Smooth muscle cell (in vitro differentiated cells): ENCODE measurements at regions not wholly inside any gene's neighbourhood (a gene's known extent, or its start where the extent isn't known, plus 50 kb on each side); places are given as distances from the start of the nearest gene placed in this dataset.

Source experiments
- DNase-seq: peaks from one replicate; lab custom pipeline; 2025; ENCODE audit not compliant: unreplicated experiment; lab: John Stamatoyannopoulos, UW
- H2AFZ ChIP-seq: fragments of 200-600 bp; sonication (generic); 2 replicates; pipeline ENCODE4 v1.6.0; 2016; ENCODE audit warnings: antibody characterized with exemption, low read depth, mild to moderate bottlenecking
- H3F3A ChIP-seq: fragments of 200-600 bp; sonication (generic); 2 replicates; pipeline ENCODE4 v1.6.0; 2017; ENCODE audit warnings: antibody characterized with exemption, low read depth
- H3K27ac ChIP-seq: fragments of 200-600 bp; sonication (generic); 2 replicates; pipeline ENCODE4 v1.5.1; 2016; ENCODE audit warnings: low read depth, mild to moderate bottlenecking
- H3K27me3 ChIP-seq: fragments of 200-600 bp; sonication (generic); 2 replicates; pipeline ENCODE4 v1.6.1; 2016; ENCODE audit warnings: low read depth, mild to moderate bottlenecking
- H3K36me3 ChIP-seq: fragments of 200-600 bp; sonication (generic); 2 replicates; pipeline ENCODE4 v1.5.1; 2016; ENCODE audit warnings: low read depth
- H3K4me1 ChIP-seq: fragments of 200-600 bp; sonication (generic); 2 replicates; pipeline ENCODE4 v1.5.1; 2016; ENCODE audit warnings: low read depth
- H3K4me2 ChIP-seq: fragments of 200-600 bp; sonication (generic); 2 replicates; pipeline ENCODE4 v1.6.0; 2016; ENCODE audit warnings: mild to moderate bottlenecking
- H3K4me3 ChIP-seq: fragments of 200-600 bp; sonication (generic); 2 replicates; pipeline ENCODE4 v1.5.1; 2016; ENCODE audit warnings: mild to moderate bottlenecking
- H3K79me2 ChIP-seq: fragments of 200-600 bp; sonication (generic); 2 replicates; pipeline ENCODE4 v1.6.0; 2016; ENCODE audit warnings: low read depth, mild to moderate bottlenecking
- H3K9ac ChIP-seq: fragments of 200-600 bp; sonication (generic); 2 replicates; pipeline ENCODE4 v1.6.0; 2016; ENCODE audit warnings: low read depth
- H3K9me3 ChIP-seq: fragments of 200-600 bp; sonication (generic); replicated peaks from 2 replicates; pipeline ENCODE4 v1.5.1; 2016; ENCODE audit warnings: low read depth
- H4K20me1 ChIP-seq: fragments of 200-600 bp; sonication (generic); 2 replicates; pipeline ENCODE4 v1.6.0; 2016; ENCODE audit warnings: low read depth
- WGBS: methylation state at CpG from one replicate; pipeline ENCODE4 v1.1.7; 2016; ENCODE audit warnings: low lambda C conversion rate; 5-methylcytosine and 5-hydroxymethylcytosine counted together
- TF ChIP-seq, protein P1 (sequence below): fragments of 200-600 bp; sonication (generic); IDR thresholded peaks from 2 replicates; pipeline ENCODE4 v1.5.1; 2017; ENCODE audit warnings: borderline replicate concordance, mild to moderate bottlenecking, antibody characterized with exemption; ENCODE audit not compliant: insufficient read depth, poor library complexity, severe bottlenecking

DNA sequence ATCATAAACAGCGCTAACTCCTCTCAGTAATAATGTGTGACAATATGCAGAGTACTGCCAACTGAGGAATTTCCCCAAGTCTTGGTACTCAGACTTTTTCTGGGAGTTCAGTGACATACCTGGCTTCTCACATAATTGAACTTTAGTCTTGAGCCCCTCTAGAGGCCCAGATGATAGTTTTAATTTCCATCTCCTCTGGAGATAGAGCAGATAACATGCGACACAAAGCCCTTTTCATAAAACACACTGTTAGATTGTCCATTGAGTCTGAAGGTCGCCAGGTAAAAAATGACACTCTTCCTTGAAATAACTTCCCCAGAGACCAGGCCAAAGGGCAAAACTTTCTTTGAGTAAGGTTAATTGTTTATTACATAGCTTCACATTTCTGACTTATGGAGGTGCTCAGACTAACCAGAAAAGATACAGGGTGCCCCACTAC, 476.0 kb downstream of the RASEF start:
- no peak overlapping the region for H2AFZ ChIP-seq
- H3K4me2 ChIP-seq = no peak overlapping the region
- WGBS = 91% methylated on average over 3 of the region's 3 CpGs

DNA sequence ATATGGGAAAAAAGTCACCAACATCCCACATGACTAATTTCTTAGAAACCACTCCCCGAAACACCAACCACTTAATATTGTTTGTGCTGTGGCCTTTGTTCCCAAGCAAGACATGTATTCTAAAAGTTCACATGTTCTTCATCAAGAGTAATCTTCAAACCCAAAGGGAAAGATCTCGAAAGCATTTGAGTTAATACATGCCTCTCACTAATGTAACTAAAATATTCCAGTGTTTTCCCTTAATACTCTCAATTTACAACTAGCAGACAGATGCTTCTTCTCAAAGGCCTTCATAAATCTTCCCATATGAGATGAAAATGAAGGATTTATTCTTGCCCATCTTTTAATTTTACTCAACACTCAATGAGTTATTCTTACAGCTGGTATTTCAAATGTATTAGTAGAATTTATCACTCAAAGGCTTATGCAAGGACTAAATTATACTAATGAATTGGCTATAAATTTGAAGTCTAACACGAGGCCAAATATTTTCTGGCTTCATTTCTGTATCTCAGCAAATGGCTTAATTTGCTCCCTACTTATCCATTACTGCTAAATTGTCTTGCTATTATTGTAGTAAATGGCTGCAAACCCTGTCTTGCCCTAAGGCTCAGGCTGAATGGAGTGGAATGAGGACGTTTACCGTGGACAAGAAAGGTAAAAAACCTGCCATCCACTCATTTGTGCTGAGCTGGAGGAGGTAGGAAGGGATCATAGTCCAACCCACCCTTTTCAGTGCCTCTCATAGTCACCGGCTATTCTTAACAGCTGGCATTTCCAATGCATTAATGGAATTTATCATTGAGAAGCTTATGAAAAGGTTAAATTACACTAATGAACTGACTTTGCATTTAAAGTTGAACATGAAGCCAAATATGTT, 474.4 kb downstream of the RASEF start:
- DNase-seq = no peak
- 74% methylated on average over 6 of the region's 6 CpGs for WGBS
- H4K20me1 ChIP-seq = no peaks in the 10 kb centered on the region

More for the DNA sequence above, 476.0 kb downstream of the RASEF start:
- H4K20me1 ChIP-seq = no peaks in the 10 kb centered on the region
- no peak overlapping the region for H3K27ac ChIP-seq
- no peak overlapping the region for H3K9ac ChIP-seq
- TF ChIP-seq, protein P1, sequence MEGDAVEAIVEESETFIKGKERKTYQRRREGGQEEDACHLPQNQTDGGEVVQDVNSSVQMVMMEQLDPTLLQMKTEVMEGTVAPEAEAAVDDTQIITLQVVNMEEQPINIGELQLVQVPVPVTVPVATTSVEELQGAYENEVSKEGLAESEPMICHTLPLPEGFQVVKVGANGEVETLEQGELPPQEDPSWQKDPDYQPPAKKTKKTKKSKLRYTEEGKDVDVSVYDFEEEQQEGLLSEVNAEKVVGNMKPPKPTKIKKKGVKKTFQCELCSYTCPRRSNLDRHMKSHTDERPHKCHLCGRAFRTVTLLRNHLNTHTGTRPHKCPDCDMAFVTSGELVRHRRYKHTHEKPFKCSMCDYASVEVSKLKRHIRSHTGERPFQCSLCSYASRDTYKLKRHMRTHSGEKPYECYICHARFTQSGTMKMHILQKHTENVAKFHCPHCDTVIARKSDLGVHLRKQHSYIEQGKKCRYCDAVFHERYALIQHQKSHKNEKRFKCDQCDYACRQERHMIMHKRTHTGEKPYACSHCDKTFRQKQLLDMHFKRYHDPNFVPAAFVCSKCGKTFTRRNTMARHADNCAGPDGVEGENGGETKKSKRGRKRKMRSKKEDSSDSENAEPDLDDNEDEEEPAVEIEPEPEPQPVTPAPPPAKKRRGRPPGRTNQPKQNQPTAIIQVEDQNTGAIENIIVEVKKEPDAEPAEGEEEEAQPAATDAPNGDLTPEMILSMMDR = no peak
- H3K27me3 ChIP-seq = no peaks in the 10 kb centered on the region
- DNase-seq = no peak
- H3K9me3 ChIP-seq = no peaks in the 10 kb centered on the region
- no peaks in the 10 kb centered on the region for H3K4me1 ChIP-seq
- H3K79me2 ChIP-seq = no peaks in the 10 kb centered on the region
- H3K4me3 ChIP-seq = no peak overlapping the region
- H3F3A ChIP-seq = no peaks in the 10 kb centered on the region
- H3K36me3 ChIP-seq = no peaks in the 10 kb centered on the region

DNA sequence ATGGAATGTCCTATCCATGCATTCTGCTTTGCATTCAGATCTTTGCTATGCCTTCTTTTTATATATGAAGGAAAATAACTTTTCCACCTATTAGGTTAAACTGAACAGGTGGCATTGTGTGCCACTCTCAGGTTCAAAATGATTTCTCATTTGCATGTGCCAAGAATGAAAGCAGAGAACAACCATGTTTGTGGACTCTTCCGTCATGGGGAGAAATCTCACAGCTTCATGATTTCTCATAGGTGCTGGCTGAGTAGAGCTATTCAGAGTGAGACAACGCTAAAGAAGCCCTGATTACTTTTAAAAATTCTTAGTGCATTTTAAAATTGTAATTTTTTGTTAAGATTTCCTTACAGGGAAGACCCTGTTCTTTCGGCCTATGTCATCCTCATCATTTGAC, 472.1 kb downstream of the RASEF start:
- Histone ChIP-seq H3K4me2 (no peak overlapping the region), H2AFZ (no peak overlapping the region), H3K4me3 (no peak overlapping the region), H3F3A (no peaks in the 10 kb centered on the region), H3K27me3 (no peaks in the 10 kb centered on the region), H3K4me1 (no peaks in the 10 kb centered on the region), H3K36me3 (no peaks in the 10 kb centered on the region), H3K9me3 (no peaks in the 10 kb centered on the region), H3K27ac (no peak overlapping the region), H3K79me2 (no peaks in the 10 kb centered on the region), H3K9ac (no peak overlapping the region), H4K20me1 (no peaks in the 10 kb centered on the region)
- WGBS = 94% methylated on average over 3 of the region's 3 CpGs
- TF ChIP-seq, protein P1 = no peak
- DNase-seq = no peak

More for the DNA sequence above, 474.4 kb downstream of the RASEF start:
- H3K9me3 ChIP-seq = no peaks in the 10 kb centered on the region
- H3K4me2 ChIP-seq = no peak overlapping the region
- no peaks in the 10 kb centered on the region for H3K4me1 ChIP-seq
- no peak overlapping the region for H3K9ac ChIP-seq
- no peaks in the 10 kb centered on the region for H3F3A ChIP-seq
- no peaks in the 10 kb centered on the region for H3K27me3 ChIP-seq
- no peak overlapping the region for H3K27ac ChIP-seq
- no peaks in the 10 kb centered on the region for H3K79me2 ChIP-seq
- TF ChIP-seq, protein P1 = no peak
- no peak overlapping the region for H2AFZ ChIP-seq
- no peak overlapping the region for H3K4me3 ChIP-seq
- H3K36me3 ChIP-seq = no peaks in the 10 kb centered on the region

DNA sequence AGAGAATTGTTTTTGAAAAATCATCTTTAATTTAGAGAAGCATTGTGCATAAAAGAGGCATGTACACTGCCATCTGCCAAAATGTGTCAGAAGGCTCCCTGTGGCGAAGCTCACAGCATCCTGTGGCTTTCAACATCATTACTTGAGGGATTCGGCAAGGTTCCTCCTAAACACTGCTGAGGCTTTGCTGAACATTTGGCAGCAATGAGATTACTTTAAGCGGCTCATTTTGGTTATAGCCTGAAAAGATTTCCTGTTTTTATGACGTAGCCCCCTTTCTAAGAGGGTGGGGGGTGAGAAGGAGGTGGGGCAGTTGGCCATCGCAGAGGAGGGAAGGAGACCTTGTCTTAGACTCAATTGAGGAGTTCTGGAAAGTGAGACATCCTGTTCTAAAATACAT, 469.4 kb downstream of the RASEF start:
- Histone ChIP-seq H3F3A (peaks cover 5% of the 10 kb centered on the region), H3K4me3 (no peak overlapping the region), H3K27me3 (no peaks in the 10 kb centered on the region), H3K9ac (no peak overlapping the region), H3K4me2 (no peak overlapping the region), H2AFZ (no peak overlapping the region), H4K20me1 (no peaks in the 10 kb centered on the region), H3K36me3 (no peaks in the 10 kb centered on the region), H3K79me2 (no peaks in the 10 kb centered on the region), H3K27ac (no peak overlapping the region), H3K4me1 (no peaks in the 10 kb centered on the region), H3K9me3 (no peaks in the 10 kb centered on the region)
- no peak for DNase-seq
- 84% methylated on average over 5 of the region's 5 CpGs for WGBS
- TF ChIP-seq, protein P1 = no peak
